OCI-LY1 (cell line): ENCODE measurements at regions not wholly inside any gene's neighbourhood (a gene's known extent, or its start where the extent isn't known, plus 50 kb on each side); places are given as distances from the start of the nearest gene placed in this dataset.

Experiments
- H2AFZ ChIP-seq: fragments of 200-600 bp; sonication (generic), shearing (Covaris generic); 2 replicates; pipeline ENCODE4 v1.6.0; 2014; ENCODE audit warnings: antibody characterized with exemption, mild to moderate bottlenecking, low read length
- H3F3A ChIP-seq: fragments of 200-600 bp; sonication (generic), shearing (Covaris generic); 2 replicates; pipeline ENCODE4 v1.6.0; 2014; ENCODE audit warnings: mild to moderate bottlenecking, antibody characterized with exemption, low read length, moderate library complexity; ENCODE audit not compliant: insufficient read depth
- H3K27ac ChIP-seq: fragments of 200-600 bp; sonication (generic); 2 replicates; pipeline ENCODE4 v1.5.1; 2014; ENCODE audit warnings: low read length, mixed run types, mild to moderate bottlenecking, low read depth; ENCODE audit not compliant: poor library complexity, severe bottlenecking
- H3K27me3 ChIP-seq: fragments of 200-600 bp; sonication (generic); 2 replicates; pipeline ENCODE4 v1.6.0; 2014; ENCODE audit warnings: antibody characterized with exemption, mild to moderate bottlenecking, low read length, moderate library complexity; ENCODE audit not compliant: insufficient read depth
- H3K36me3 ChIP-seq: fragments of 200-600 bp; sonication (generic); 2 replicates; pipeline ENCODE4 v1.6.1; 2014; ENCODE audit warnings: mild to moderate bottlenecking, antibody characterized with exemption, low read length, moderate library complexity, mixed read lengths; ENCODE audit not compliant: insufficient read depth
- H3K4me1 ChIP-seq: fragments of 200-600 bp; sonication (generic); 2 replicates; pipeline ENCODE4 v1.5.1; 2014; ENCODE audit warnings: mild to moderate bottlenecking, low read length, moderate library complexity; ENCODE audit not compliant: insufficient read depth, severe bottlenecking
- H3K4me2 ChIP-seq: fragments of 200-600 bp; sonication (generic), shearing (Covaris generic); 2 replicates; pipeline ENCODE4 v1.6.1; 2014; ENCODE audit warnings: low read length
- H3K4me3 ChIP-seq: fragments of 200-600 bp; sonication (generic); 2 replicates; pipeline ENCODE4 v1.5.1; 2014; ENCODE audit warnings: low read length, low read depth, mild to moderate bottlenecking, mixed read lengths; ENCODE audit not compliant: poor library complexity, severe bottlenecking
- H3K79me2 ChIP-seq: fragments of 200-600 bp; shearing (Covaris generic); 2 replicates; pipeline ENCODE4 v1.6.1; 2016; ENCODE audit warnings: mixed run types, low read length, mixed read lengths; ENCODE audit not compliant: insufficient read depth
- H3K9ac ChIP-seq: fragments of 200-600 bp; sonication (generic), shearing (Covaris generic); 2 replicates; pipeline ENCODE4 v1.6.1; 2014; ENCODE audit warnings: mild to moderate bottlenecking, low read length, mixed read lengths
- H3K9me2 ChIP-seq: fragments of 200-600 bp; sonication (generic), shearing (Covaris generic); 2 replicates; pipeline ENCODE4 v1.6.1; 2014; ENCODE audit warnings: low read depth, mild to moderate bottlenecking, low read length, mixed read lengths
- H3K9me3 ChIP-seq: fragments of 200-600 bp; shearing (Covaris generic); 2 replicates; pipeline ENCODE4 v1.6.1; 2014; ENCODE audit warnings: low read length, mixed read lengths
- H4K20me1 ChIP-seq: fragments of 200-600 bp; sonication (generic), shearing (Covaris generic); 2 replicates; pipeline ENCODE4 v1.6.0; 2016; ENCODE audit warnings: mild to moderate bottlenecking, low read length; ENCODE audit not compliant: insufficient read depth
- CTCF ChIP-seq: fragments of 200-600 bp; sonication (generic), shearing (Covaris generic); IDR thresholded peaks from 2 replicates; pipeline ENCODE4 v1.5.1; 2017; ENCODE audit warnings: mild to moderate bottlenecking, antibody characterized with exemption, low read length, moderate library complexity, mixed read lengths
- EZH2 ChIP-seq: fragments of 200-600 bp; sonication (generic), shearing (Covaris generic); IDR thresholded peaks from 2 replicates; pipeline ENCODE4 v1.8.0; 2017; ENCODE audit warnings: borderline replicate concordance, mixed run types, mild to moderate bottlenecking, antibody characterized with exemption, low read length, moderate library complexity, mixed read lengths

- Histone ChIP-seq H3F3A (no peaks in the 10 kb centered on the region), H3K27ac (no peak overlapping the region), H3K79me2 (no peaks in the 10 kb centered on the region), H2AFZ (no peak overlapping the region), H3K9me3 (no peaks in the 10 kb centered on the region), H3K4me2 (no peak overlapping the region), H3K4me3 (no peak overlapping the region), H3K36me3 (no peaks in the 10 kb centered on the region), H4K20me1 (no peaks in the 10 kb centered on the region), H3K9me2 (no peaks in the 10 kb centered on the region), H3K27me3 (no peaks in the 10 kb centered on the region), H3K9ac (no peak overlapping the region), H3K4me1 (no peaks in the 10 kb centered on the region)
- TF ChIP-seq CTCF = no peak
- TF ChIP-seq EZH2 = no peak
These were observed 273.8 kb upstream of the ZC3H12C start for GRCh38 chr11:109819410-109819809.

GRCh38 chr11:109821511-109821910 lies 271.7 kb upstream of the ZC3H12C start:
- no peaks in the 10 kb centered on the region for H3K9me3 ChIP-seq
- H4K20me1 ChIP-seq = no peaks in the 10 kb centered on the region
- no peak overlapping the region for H3K4me2 ChIP-seq
- H3K79me2 ChIP-seq = no peaks in the 10 kb centered on the region
- H3K36me3 ChIP-seq = no peaks in the 10 kb centered on the region
- H3K4me3 ChIP-seq = no peak overlapping the region
- no peaks in the 10 kb centered on the region for H3K4me1 ChIP-seq
- H3K27ac ChIP-seq = no peak overlapping the region
- TF ChIP-seq EZH2 (no peak), CTCF (no peak)
- H3K9ac ChIP-seq = no peak overlapping the region
- no peaks in the 10 kb centered on the region for H3K9me2 ChIP-seq
- no peaks in the 10 kb centered on the region for H3K27me3 ChIP-seq
- H3F3A ChIP-seq = no peaks in the 10 kb centered on the region
- H2AFZ ChIP-seq = no peak overlapping the region

GRCh38 chr11:109822436-109823102 lies 270.6 kb upstream of the ZC3H12C start:
- Histone ChIP-seq H3F3A (no peaks in the 10 kb centered on the region), H3K27ac (no peak overlapping the region), H3K4me1 (no peaks in the 10 kb centered on the region), H2AFZ (no peak overlapping the region), H4K20me1 (no peaks in the 10 kb centered on the region), H3K9ac (no peak overlapping the region), H3K9me2 (no peaks in the 10 kb centered on the region), H3K79me2 (no peaks in the 10 kb centered on the region), H3K4me2 (no peak overlapping the region), H3K27me3 (no peaks in the 10 kb centered on the region), H3K9me3 (no peaks in the 10 kb centered on the region), H3K4me3 (no peak overlapping the region), H3K36me3 (no peaks in the 10 kb centered on the region)
- TF ChIP-seq EZH2 (no peak), CTCF (no peak)
